ENCODE measurements at regions not wholly inside any gene's neighbourhood (a gene's known extent, or its start where the extent isn't known, plus 50 kb on each side); places are given as distances from the start of the nearest gene placed in this dataset.

DNA sequence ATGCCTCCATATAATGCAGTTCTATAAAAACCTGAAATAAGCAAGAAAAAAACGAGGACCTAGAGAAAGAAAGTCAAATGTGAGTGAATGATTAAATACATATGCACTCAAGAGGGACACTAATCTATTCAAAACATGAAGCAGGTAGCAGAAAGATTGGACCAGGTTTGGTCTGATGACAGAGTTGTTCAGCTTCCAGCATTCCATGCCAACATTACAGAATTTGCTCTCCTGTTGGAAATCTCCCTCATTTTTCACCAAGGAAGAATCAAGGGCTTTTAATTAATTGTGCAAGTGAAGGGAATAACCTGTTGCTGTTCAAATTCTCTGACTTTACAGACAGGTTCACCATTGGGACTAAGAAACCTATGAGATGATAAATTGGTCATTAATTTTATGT is 379.0 kb upstream of the RASGEF1B start:
- Mint-ChIP-seq H3K27ac (no peak overlapping the region), H3K27me3 (ENCODE audit: low read depth in 2 of 2) (peaks cover 3 to 24% of the 10 kb centered on the region in 2 donors), H3K36me3 (no peaks in the 10 kb centered on the region), H3K9me3 (no peaks in the 10 kb centered on the region), H3K4me1 (no peaks in the 10 kb centered on the region), H3K4me3 (no peak overlapping the region)
- intact Hi-C loops (cut with micrococcal nuclease): no loop called here
- H3K4me3 ChIP-seq (ENCODE audit: low read length): no peak overlapping the region
- peaks cover 5% of the 10 kb centered on the region for H3K9me3 ChIP-seq (ENCODE audit: control insufficient read depth, insufficient read depth, low read length)
- WGBS (ENCODE audit: insufficient coverage): no CpG with 5 or more reads among the region's 1 CpG
- no peak for DNase-seq
- no peaks in the 10 kb centered on the region for H3K4me1 ChIP-seq (ENCODE audit: control insufficient read depth, insufficient read depth, low read length)
- no peak overlapping the region for H3K27ac ChIP-seq (ENCODE audit: low read length)
- no peaks in the 10 kb centered on the region for H3K36me3 ChIP-seq (ENCODE audit: control insufficient read depth, insufficient read depth, low read length)
- TF ChIP-seq, protein P1, sequence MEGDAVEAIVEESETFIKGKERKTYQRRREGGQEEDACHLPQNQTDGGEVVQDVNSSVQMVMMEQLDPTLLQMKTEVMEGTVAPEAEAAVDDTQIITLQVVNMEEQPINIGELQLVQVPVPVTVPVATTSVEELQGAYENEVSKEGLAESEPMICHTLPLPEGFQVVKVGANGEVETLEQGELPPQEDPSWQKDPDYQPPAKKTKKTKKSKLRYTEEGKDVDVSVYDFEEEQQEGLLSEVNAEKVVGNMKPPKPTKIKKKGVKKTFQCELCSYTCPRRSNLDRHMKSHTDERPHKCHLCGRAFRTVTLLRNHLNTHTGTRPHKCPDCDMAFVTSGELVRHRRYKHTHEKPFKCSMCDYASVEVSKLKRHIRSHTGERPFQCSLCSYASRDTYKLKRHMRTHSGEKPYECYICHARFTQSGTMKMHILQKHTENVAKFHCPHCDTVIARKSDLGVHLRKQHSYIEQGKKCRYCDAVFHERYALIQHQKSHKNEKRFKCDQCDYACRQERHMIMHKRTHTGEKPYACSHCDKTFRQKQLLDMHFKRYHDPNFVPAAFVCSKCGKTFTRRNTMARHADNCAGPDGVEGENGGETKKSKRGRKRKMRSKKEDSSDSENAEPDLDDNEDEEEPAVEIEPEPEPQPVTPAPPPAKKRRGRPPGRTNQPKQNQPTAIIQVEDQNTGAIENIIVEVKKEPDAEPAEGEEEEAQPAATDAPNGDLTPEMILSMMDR (IDR thresholded peaks at IDR 0.05): no peak
- ATAC-seq: no peak
- no peaks in the 10 kb centered on the region for H3K27me3 ChIP-seq (ENCODE audit: control insufficient read depth, insufficient read depth, low read length)

DNA sequence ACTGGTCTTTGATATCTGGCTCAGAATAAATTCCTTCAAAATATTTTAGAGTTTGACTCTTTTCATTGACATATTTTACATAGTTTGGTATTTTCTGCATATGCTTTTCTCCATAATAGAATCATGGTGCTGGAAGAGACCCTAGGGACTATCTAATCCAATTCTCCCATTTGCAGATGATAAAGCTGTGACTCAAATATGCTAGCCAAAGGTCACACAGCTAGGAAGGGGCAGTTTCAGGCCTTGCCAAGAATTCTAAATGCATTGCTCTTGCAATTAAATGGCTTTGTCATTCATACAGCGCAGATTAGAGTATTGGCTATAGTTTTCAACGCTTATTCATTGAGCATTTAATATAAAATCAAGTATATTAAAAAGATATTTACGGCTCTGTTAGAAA is 374.1 kb upstream of the RASGEF1B start:
- H3K27me3 Mint-ChIP-seq (ENCODE audit: low read depth in 2 of 2): peaks cover 5 to 29% of the 10 kb centered on the region in 2 donors
- no peaks in the 10 kb centered on the region for H3K4me1 Mint-ChIP-seq
- H3K4me3 Mint-ChIP-seq: no peak overlapping the region
- no peaks in the 10 kb centered on the region for H3K4me1 ChIP-seq (ENCODE audit: control insufficient read depth, insufficient read depth, low read length)
- no peaks in the 10 kb centered on the region for H3K36me3 ChIP-seq (ENCODE audit: control insufficient read depth, insufficient read depth, low read length)
- intact Hi-C loops (cut with micrococcal nuclease): loop anchor here (10.0 kb wide), 1 partner anchor 419 kb away; no protein-coding TSS in a partner anchor
- H3K9me3 Mint-ChIP-seq: no peaks in the 10 kb centered on the region
- H3K4me3 ChIP-seq (ENCODE audit: low read length): no peak overlapping the region
- H3K27ac Mint-ChIP-seq: no peak overlapping the region
- no peak overlapping the region for H3K27ac ChIP-seq (ENCODE audit: low read length)
- H3K27me3 ChIP-seq (ENCODE audit: control insufficient read depth, insufficient read depth, low read length): no peaks in the 10 kb centered on the region
- ATAC-seq (no peak), DNase-seq (no peak)
- no peaks in the 10 kb centered on the region for H3K9me3 ChIP-seq (ENCODE audit: control insufficient read depth, insufficient read depth, low read length)
- no CpG with 5 or more reads among the region's 3 CpGs for WGBS (ENCODE audit: insufficient coverage)
- H3K36me3 Mint-ChIP-seq: no peaks in the 10 kb centered on the region
- TF ChIP-seq, protein P1 (IDR thresholded peaks at IDR 0.05): no peak

DNA sequence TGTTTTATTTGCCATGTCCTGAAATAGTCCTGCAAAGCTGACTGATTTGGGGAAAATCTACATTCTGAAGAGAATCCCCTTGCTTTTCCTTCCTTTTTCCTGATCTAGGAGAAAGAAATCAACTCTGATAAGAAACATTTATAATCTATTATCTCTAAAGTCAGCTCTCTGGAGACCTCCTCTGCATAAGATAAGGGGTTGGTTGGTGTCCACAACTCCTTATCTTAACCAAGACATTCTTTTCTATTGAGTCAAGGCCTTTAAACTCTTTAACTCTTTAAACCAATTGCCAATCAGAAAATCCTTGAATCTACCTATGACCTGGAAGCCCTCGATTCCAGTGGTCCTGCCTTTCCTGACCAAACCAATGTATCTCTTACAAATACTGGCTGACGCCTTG is 373.6 kb upstream of the RASGEF1B start:
- Histone ChIP-seq H3K4me3 (ENCODE audit: low read length) (no peak overlapping the region), H3K9me3 (ENCODE audit: control insufficient read depth, insufficient read depth, low read length) (no peaks in the 10 kb centered on the region), H3K4me1 (ENCODE audit: control insufficient read depth, insufficient read depth, low read length) (no peaks in the 10 kb centered on the region), H3K27ac (ENCODE audit: low read length) (no peak overlapping the region), H3K36me3 (ENCODE audit: control insufficient read depth, insufficient read depth, low read length) (no peaks in the 10 kb centered on the region), H3K27me3 (ENCODE audit: control insufficient read depth, insufficient read depth, low read length) (no peaks in the 10 kb centered on the region)
- intact Hi-C loops (cut with micrococcal nuclease): loop anchor here (10.0 kb wide), 1 partner anchor 420 kb away; no protein-coding TSS in a partner anchor
- DNase-seq (no peak), ATAC-seq (no peak)
- no peaks in the 10 kb centered on the region for H3K36me3 Mint-ChIP-seq
- 88% methylated on average over 2 of the region's 2 CpGs for WGBS (ENCODE audit: insufficient coverage)
- no peaks in the 10 kb centered on the region for H3K9me3 Mint-ChIP-seq
- H3K27ac Mint-ChIP-seq: no peak overlapping the region
- peaks cover 7 to 26% of the 10 kb centered on the region in 2 donors for H3K27me3 Mint-ChIP-seq (ENCODE audit: low read depth in 2 of 2)
- TF ChIP-seq, protein P1 (IDR thresholded peaks at IDR 0.05): no peak
- no peak overlapping the region for H3K4me3 Mint-ChIP-seq
- no peaks in the 10 kb centered on the region for H3K4me1 Mint-ChIP-seq

DNA sequence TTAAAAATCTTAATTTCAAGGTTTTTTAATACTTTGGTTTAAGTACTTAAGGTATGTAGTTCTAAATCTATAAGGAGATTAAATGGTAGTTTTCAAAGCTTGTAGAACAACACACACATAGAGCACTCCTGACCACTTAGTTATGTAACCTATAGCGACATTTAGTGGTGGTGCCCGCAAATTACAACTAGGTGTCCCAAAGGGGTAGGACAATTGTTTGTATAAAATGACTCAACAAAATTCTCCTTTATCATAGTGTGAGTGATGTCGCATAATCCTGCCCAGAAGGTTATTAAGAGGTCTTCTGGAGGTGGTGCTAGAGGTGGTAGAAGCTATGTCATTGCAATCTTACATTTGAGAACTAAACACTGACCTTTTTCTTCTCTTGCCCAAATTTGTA is 373.0 kb upstream of the RASGEF1B start:
- H3K9me3 Mint-ChIP-seq: no peaks in the 10 kb centered on the region
- TF ChIP-seq, protein P1 (IDR thresholded peaks at IDR 0.05): peak; percentile 85
- ATAC-seq (peak; percentile 92 to 99 (median 97)), DNase-seq (peak; percentile 57 to 83)
- no peaks in the 10 kb centered on the region for H3K27me3 ChIP-seq (ENCODE audit: control insufficient read depth, insufficient read depth, low read length)
- no peaks in the 10 kb centered on the region for H3K9me3 ChIP-seq (ENCODE audit: control insufficient read depth, insufficient read depth, low read length)
- no peaks in the 10 kb centered on the region for H3K4me1 Mint-ChIP-seq
- intact Hi-C loops (cut with micrococcal nuclease): loop anchor here (1.0 to 10.0 kb wide), 3 partner anchors 377 to 438 kb away; no protein-coding TSS in a partner anchor
- no peaks in the 10 kb centered on the region for H3K36me3 ChIP-seq (ENCODE audit: control insufficient read depth, insufficient read depth, low read length)
- H3K4me3 ChIP-seq (ENCODE audit: low read length): no peak overlapping the region
- H3K4me3 Mint-ChIP-seq: no peak overlapping the region
- peaks cover 7 to 23% of the 10 kb centered on the region in 2 donors for H3K27me3 Mint-ChIP-seq (ENCODE audit: low read depth in 2 of 2)
- H3K4me1 ChIP-seq (ENCODE audit: control insufficient read depth, insufficient read depth, low read length): no peaks in the 10 kb centered on the region
- no peak overlapping the region for H3K27ac Mint-ChIP-seq
- WGBS (ENCODE audit: insufficient coverage): no CpG with 5 or more reads among the region's 3 CpGs
- no peak overlapping the region for H3K27ac ChIP-seq (ENCODE audit: low read length)
- no peaks in the 10 kb centered on the region for H3K36me3 Mint-ChIP-seq

All from natural killer cell (primary cell).